Fibroblast of pulmonary artery (primary cell): ENCODE measurements at regions not wholly inside any gene's neighbourhood (a gene's known extent, or its start where the extent isn't known, plus 50 kb on each side); places are given as distances from the start of the nearest gene placed in this dataset.
A peak's percentile ranks its signal among the peaks of the same experiment; 100 is the strongest.

Experiments
- DNase-seq: peaks from one replicate; pipeline ENCODE4 v3.0.0-alpha.2; 2010; ENCODE audit warnings: low read depth
- H3K4me3 ChIP-seq: replicated peaks from 2 replicates; pipeline ENCODE4 v1.5.1; 2011; ENCODE audit warnings: low read depth, mild to moderate bottlenecking, control low read depth, low read length, moderate library complexity
- CTCF ChIP-seq: IDR thresholded peaks from 2 replicates; pipeline ENCODE4 v1.5.1; 2011; ENCODE audit warnings: mild to moderate bottlenecking, control low read depth, low read length, inconsistent platforms; ENCODE audit errors: missing control alignments

GRCh38 chr1:80272495-80272894 lies 1266.0 kb upstream of the ADGRL4 start:
- H3K4me3 ChIP-seq = no peak overlapping the region
- no peak for DNase-seq
- no peak for TF ChIP-seq CTCF

GRCh38 chr1:80258659-80259058 lies 1252.1 kb upstream of the ADGRL4 start:
- DNase-seq = no peak
- TF ChIP-seq CTCF = no peak
- H3K4me3 ChIP-seq = no peak overlapping the region

GRCh38 chr1:80251591-80251990 lies 1245.1 kb upstream of the ADGRL4 start:
- TF ChIP-seq CTCF = no peak
- no peak for DNase-seq
- H3K4me3 ChIP-seq = no peak overlapping the region

GRCh38 chr1:80251171-80251570 lies 1244.6 kb upstream of the ADGRL4 start:
- no peak overlapping the region for H3K4me3 ChIP-seq
- no peak for DNase-seq
- no peak for TF ChIP-seq CTCF

GRCh38 chr1:80250573-80251168 lies 1244.1 kb upstream of the ADGRL4 start:
- DNase-seq = no peak
- TF ChIP-seq CTCF = no peak
- H3K4me3 ChIP-seq = no peak overlapping the region

GRCh38 chr1:80249699-80250098 lies 1243.2 kb upstream of the ADGRL4 start:
- TF ChIP-seq CTCF = no peak
- no peak for DNase-seq
- no peak overlapping the region for H3K4me3 ChIP-seq

- peak; percentile 63 for DNase-seq
- H3K4me3 ChIP-seq = no peak overlapping the region
- TF ChIP-seq CTCF = no peak
Measured at GRCh38 chr1:80248886-80249285, 1242.4 kb upstream of the ADGRL4 start.
